ENCODE measurements at regions not wholly inside any gene's neighbourhood (a gene's known extent, or its start where the extent isn't known, plus 50 kb on each side); places are given as distances from the start of the nearest gene placed in this dataset.

DNA sequence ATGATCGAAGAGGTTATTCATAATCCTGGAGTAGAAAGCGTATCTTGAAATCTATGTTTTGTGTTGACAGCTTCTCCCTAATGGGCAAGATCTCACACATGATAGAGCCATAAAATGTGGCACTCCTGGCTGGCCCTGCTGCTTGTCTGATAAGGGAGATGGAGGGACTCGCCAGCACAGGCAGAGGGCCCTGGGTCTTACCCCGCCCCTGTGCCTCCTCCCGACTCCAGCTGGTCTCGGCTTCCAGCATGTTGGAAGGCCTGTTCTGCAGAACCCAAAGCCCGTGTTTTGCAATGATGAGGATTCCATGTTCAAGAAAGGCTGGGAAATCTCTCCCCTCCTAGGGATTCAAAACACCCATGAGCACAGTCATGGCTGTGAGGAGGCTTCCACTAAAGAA, 106.7 kb upstream of the SDK2 start:
- TF ChIP-seq, protein P1, sequence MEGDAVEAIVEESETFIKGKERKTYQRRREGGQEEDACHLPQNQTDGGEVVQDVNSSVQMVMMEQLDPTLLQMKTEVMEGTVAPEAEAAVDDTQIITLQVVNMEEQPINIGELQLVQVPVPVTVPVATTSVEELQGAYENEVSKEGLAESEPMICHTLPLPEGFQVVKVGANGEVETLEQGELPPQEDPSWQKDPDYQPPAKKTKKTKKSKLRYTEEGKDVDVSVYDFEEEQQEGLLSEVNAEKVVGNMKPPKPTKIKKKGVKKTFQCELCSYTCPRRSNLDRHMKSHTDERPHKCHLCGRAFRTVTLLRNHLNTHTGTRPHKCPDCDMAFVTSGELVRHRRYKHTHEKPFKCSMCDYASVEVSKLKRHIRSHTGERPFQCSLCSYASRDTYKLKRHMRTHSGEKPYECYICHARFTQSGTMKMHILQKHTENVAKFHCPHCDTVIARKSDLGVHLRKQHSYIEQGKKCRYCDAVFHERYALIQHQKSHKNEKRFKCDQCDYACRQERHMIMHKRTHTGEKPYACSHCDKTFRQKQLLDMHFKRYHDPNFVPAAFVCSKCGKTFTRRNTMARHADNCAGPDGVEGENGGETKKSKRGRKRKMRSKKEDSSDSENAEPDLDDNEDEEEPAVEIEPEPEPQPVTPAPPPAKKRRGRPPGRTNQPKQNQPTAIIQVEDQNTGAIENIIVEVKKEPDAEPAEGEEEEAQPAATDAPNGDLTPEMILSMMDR (IDR thresholded peaks at IDR 0.05) = no peak
- no peak for TF ChIP-seq POLR2A (IDR thresholded peaks at IDR 0.05)

Measured in prostate gland (tissue), 2 donors.